KMS-11 (cell line): ENCODE measurements at regions not wholly inside any gene's neighbourhood (a gene's known extent, or its start where the extent isn't known, plus 50 kb on each side); places are given as distances from the start of the nearest gene placed in this dataset.
A peak's percentile ranks its signal among the peaks of the same experiment; 100 is the strongest.

ENCODE experiments used
- H2AFZ ChIP-seq: fragments of 200-600 bp; sonication (generic); 2 replicates; pipeline ENCODE4 v1.6.1; 2016; ENCODE audit warnings: antibody characterized with exemption, mixed run types, low read depth
- H3K27ac ChIP-seq: fragments of 200-600 bp; sonication (generic); 2 replicates; pipeline ENCODE4 v1.6.1; 2016; ENCODE audit warnings: mild to moderate bottlenecking, mixed run types
- H3K27me3 ChIP-seq: fragments of 200-600 bp; sonication (generic); 2 replicates; pipeline ENCODE4 v1.6.1; 2017; ENCODE audit warnings: mild to moderate bottlenecking, low read depth, mixed run types, moderate library complexity; ENCODE audit not compliant: insufficient read depth
- H3K36me3 ChIP-seq: fragments of 200-600 bp; sonication (generic); 2 replicates; pipeline ENCODE4 v1.6.1; 2017; ENCODE audit warnings: mild to moderate bottlenecking, mixed run types; ENCODE audit not compliant: insufficient read depth
- H3K4me1 ChIP-seq: fragments of 200-600 bp; sonication (generic); 2 replicates; pipeline ENCODE4 v1.6.1; 2016; ENCODE audit warnings: mild to moderate bottlenecking, low read depth, mixed run types; ENCODE audit not compliant: poor library complexity, severe bottlenecking
- H3K4me2 ChIP-seq: fragments of 200-600 bp; sonication (generic); 2 replicates; pipeline ENCODE4 v1.7.0; 2016; ENCODE audit warnings: mild to moderate bottlenecking, mixed run types
- H3K4me3 ChIP-seq: fragments of 200-600 bp; sonication (generic); IDR thresholded peaks from 2 replicates; pipeline ENCODE4 v1.6.1; 2017; ENCODE audit warnings: low read depth, low read length, mixed read lengths; ENCODE audit not compliant: insufficient read depth
- H3K79me2 ChIP-seq: fragments of 200-600 bp; sonication (generic); 2 replicates; pipeline ENCODE4 v1.6.1; 2016; ENCODE audit warnings: low read depth, mixed run types; ENCODE audit not compliant: insufficient read depth
- H3K9ac ChIP-seq: fragments of 200-600 bp; sonication (generic); 2 replicates; pipeline ENCODE4 v1.6.1; 2016; ENCODE audit warnings: mild to moderate bottlenecking, mixed run types
- H4K20me1 ChIP-seq: fragments of 200-600 bp; sonication (generic); 2 replicates; pipeline ENCODE4 v1.6.1; 2016; ENCODE audit warnings: mild to moderate bottlenecking, mixed run types; ENCODE audit not compliant: insufficient read depth
- CTCF ChIP-seq: fragments of 200-600 bp; sonication (generic); conservative IDR thresholded peaks from 2 replicates; pipeline ENCODE4 v1.6.1; 2017; ENCODE audit warnings: low read depth, mild to moderate bottlenecking, antibody characterized with exemption, low read length, moderate library complexity, mixed read lengths

GRCh38 chr3:18672561-18672960 lies 247.4 kb upstream of the SATB1 start:
- Histone ChIP-seq H2AFZ (no peak overlapping the region), H3K4me3 (no peak overlapping the region), H3K79me2 (no peaks in the 10 kb centered on the region), H4K20me1 (no peaks in the 10 kb centered on the region), H3K9ac (no peak overlapping the region), H3K27me3 (no peaks in the 10 kb centered on the region), H3K36me3 (no peaks in the 10 kb centered on the region), H3K27ac (no peak overlapping the region; the same call in 1 of the 2 replicates), H3K4me1 (peaks cover 14% of the 10 kb centered on the region), H3K4me2 (peak overlapping the region; percentile 57)
- TF ChIP-seq CTCF: no peak

- no peak for TF ChIP-seq CTCF
- Histone ChIP-seq H3K9ac (no peak overlapping the region), H3K36me3 (no peaks in the 10 kb centered on the region), H2AFZ (no peak overlapping the region), H3K79me2 (no peaks in the 10 kb centered on the region), H3K27me3 (no peaks in the 10 kb centered on the region), H3K4me1 (peaks cover 14% of the 10 kb centered on the region), H3K4me2 (no peak overlapping the region), H3K27ac (no peak overlapping the region), H4K20me1 (no peaks in the 10 kb centered on the region), H3K4me3 (no peak overlapping the region)
Observed at GRCh38 chr3:18670759-18671158, 245.6 kb upstream of the SATB1 start.

GRCh38 chr3:18669374-18669773 lies 244.2 kb upstream of the SATB1 start:
- no peak for TF ChIP-seq CTCF
- H3K9ac ChIP-seq: no peak overlapping the region
- no peak overlapping the region for H3K27ac ChIP-seq
- no peak overlapping the region for H3K4me2 ChIP-seq
- H3K4me1 ChIP-seq: peaks cover 14% of the 10 kb centered on the region
- H4K20me1 ChIP-seq: no peaks in the 10 kb centered on the region
- no peaks in the 10 kb centered on the region for H3K27me3 ChIP-seq
- no peaks in the 10 kb centered on the region for H3K36me3 ChIP-seq
- no peak overlapping the region for H2AFZ ChIP-seq
- no peaks in the 10 kb centered on the region for H3K79me2 ChIP-seq
- H3K4me3 ChIP-seq: no peak overlapping the region

- no peak for TF ChIP-seq CTCF
- H3K4me3 ChIP-seq: no peak overlapping the region
Observed at GRCh38 chr3:18667552-18667951, 242.4 kb upstream of the SATB1 start.

More at GRCh38 chr3:18667552-18667951, 242.4 kb upstream of the SATB1 start:
- peaks cover 10% of the 10 kb centered on the region for H3K4me1 ChIP-seq
- H2AFZ ChIP-seq: no peak overlapping the region
- H3K4me2 ChIP-seq: no peak overlapping the region
- no peaks in the 10 kb centered on the region for H4K20me1 ChIP-seq
- no peak overlapping the region for H3K9ac ChIP-seq
- H3K36me3 ChIP-seq: no peaks in the 10 kb centered on the region
- H3K27ac ChIP-seq: no peak overlapping the region
- H3K27me3 ChIP-seq: no peaks in the 10 kb centered on the region
- no peaks in the 10 kb centered on the region for H3K79me2 ChIP-seq
